ENCODE measurements at regions not wholly inside any gene's neighbourhood (a gene's known extent, or its start where the extent isn't known, plus 50 kb on each side); places are given as distances from the start of the nearest gene placed in this dataset.

- FAIRE-seq: no peak
Observed at GRCh38 chr14:101002738-101003137, 99.2 kb upstream of the RTL1 start.

GRCh38 chr14:101004176-101004575 lies 100.7 kb upstream of the RTL1 start:
- no peak for DNase-seq (ENCODE audit: low spot score)
- FAIRE-seq: no peak

More at GRCh38 chr14:101002738-101003137, 99.2 kb upstream of the RTL1 start:
- DNase-seq (ENCODE audit: low spot score): no peak

DNA sequence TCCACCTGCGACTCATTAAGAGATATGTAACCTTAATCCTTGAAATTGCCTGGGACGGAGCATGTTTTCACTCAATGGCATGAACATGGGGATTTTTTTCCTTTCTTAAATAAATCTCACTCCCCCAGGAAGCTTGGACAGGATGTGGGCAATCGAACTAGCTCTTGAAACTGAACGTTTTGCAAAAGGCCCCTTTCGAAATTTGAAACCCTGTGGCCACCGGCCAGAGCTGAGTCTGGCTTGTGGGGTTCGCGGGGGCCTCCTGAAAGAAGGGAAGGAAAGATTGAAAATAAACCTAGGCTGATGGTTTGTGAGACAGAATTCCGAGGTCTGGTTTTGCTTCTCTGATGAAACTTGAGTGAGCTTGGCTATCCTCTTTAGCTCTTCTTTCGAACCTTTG lies 101.4 kb upstream of the RTL1 start:
- DNase-seq (ENCODE audit: low spot score) (no peak), FAIRE-seq (no peak)

GRCh38 chr14:101005447-101005846 lies 101.9 kb upstream of the RTL1 start:
- DNase-seq (ENCODE audit: low spot score): no peak
- FAIRE-seq: no peak

- FAIRE-seq (no peak), DNase-seq (ENCODE audit: low spot score) (no peak)
Observed at GRCh38 chr14:101006008-101006407, 102.5 kb upstream of the RTL1 start.

DNA sequence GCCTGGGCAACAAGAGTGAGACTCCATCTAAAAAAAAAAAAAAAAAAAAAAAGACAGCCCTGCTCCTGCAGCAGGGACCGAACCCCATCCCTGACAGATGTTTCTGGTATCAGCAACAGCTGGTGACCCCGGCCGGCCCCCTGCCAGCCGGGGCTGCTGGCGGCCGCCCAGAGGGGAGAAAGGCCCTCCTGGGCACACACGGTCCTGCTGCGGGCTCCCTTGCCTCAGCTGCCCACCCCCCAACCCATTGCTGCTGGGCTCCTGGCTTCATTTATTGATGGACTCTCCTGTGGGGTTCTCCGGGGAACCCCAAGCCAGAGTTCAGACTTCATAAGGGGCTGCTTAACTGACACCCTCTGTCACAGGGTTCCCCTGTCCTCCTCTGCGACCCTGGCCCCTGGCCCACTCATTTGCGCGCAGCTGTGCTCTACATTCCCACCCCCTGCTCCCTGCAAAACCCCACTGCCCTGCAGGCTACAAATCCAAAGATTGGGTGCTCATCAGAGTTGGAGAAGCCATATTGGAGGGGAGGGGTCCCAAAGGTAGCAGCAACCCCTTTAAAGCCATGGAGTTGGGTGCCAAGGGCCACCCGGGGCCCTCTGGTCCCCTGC lies 103.6 kb upstream of the RTL1 start:
- FAIRE-seq (no peak), DNase-seq (ENCODE audit: low spot score) (no peak)

DNA sequence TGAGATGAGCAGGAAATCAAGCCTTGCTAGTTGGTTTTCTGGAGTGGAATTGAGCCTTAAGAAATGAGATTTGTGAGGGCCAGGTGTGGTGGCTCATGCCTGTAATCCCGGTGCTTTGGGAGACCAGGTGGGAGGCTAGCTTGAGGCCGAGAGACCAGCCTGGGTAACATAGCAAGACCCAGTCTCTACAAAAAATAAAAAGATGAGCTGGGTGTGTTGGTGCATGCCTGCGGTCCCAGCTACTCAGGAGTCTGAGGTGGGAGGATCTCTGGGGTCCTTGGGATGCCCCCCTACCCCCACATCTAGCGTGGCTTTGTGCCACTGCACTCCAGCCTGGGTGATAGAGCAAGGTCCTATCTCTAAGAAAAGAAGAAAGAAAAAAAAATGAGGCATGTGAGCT lies 104.2 kb upstream of the RTL1 start:
- DNase-seq (ENCODE audit: low spot score) (no peak), FAIRE-seq (no peak)

- DNase-seq (ENCODE audit: low spot score): no peak
- no peak for FAIRE-seq
Observed at GRCh38 chr14:101008196-101008595, 104.7 kb upstream of the RTL1 start.

GRCh38 chr14:101008631-101009336 lies 105.3 kb upstream of the RTL1 start:
- no peak for DNase-seq (ENCODE audit: low spot score)
- FAIRE-seq: no peak

DNA sequence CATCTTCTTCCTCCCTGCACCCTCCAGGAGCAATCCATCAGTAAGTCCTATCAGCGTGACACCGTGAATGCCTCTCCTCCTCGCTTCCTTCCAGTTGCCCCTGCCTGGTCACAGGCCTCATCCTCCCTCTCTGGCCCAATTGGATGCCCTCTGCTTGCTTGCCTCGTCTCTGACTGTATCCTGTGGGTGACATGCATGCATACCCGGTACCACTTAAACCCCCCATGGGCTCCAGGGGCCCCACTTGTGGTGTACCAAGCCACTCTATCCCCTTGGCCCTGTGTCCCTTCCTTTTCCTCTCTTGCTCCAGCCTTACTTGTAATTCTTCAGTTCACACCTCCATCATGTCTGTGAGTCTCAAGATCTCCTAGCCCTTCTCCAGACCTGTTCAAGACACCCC lies 106.0 kb upstream of the RTL1 start:
- FAIRE-seq: no peak
- DNase-seq (ENCODE audit: low spot score): no peak

GRCh38 chr14:101010293-101010692 lies 106.8 kb upstream of the RTL1 start:
- no peak for DNase-seq (ENCODE audit: low spot score)
- no peak for FAIRE-seq

GRCh38 chr14:101010835-101011234 lies 107.3 kb upstream of the RTL1 start:
- DNase-seq (ENCODE audit: low spot score) (no peak), FAIRE-seq (no peak)

GRCh38 chr14:101017209-101017608 lies 113.7 kb upstream of the RTL1 start:
- DNase-seq (ENCODE audit: low spot score) (no peak), FAIRE-seq (no peak)

DNA sequence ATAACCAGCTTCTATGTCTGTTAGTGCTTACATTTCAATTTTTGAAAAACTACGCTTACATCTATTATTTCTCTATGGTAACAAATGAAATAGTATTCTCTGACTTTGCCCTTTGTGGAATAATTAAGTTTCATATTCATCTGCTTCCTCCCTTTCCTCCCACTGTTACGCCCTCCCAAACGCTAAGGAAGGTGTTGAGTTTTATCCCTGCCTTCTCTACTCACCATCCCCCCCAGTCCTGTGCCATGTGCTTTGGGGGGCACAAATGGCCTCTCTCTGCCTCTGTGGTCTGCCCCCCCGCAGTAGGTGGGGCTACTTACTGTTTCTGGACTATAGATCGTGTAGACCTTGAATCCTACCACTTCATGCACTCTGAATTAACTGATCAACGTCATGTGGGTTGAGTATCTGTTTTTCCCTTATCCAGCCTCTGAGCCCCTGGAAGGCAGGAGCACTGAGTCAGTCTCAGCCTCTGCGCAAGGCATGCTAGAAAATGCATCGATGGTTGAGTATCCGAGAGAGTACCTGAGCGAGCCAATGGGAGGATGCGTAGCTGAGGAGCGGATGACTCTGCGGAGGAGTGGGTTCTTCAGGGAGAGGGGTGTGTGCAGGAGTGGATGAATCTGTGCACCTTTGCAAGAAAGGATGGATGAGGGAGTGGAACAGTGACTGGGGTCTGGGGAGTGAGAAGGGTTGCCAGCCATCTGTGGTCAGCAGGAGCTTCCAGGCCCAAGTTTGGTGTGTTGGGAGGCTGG lies 114.5 kb upstream of the RTL1 start:
- no peak for FAIRE-seq
- no peak for DNase-seq (ENCODE audit: low spot score)

DNA sequence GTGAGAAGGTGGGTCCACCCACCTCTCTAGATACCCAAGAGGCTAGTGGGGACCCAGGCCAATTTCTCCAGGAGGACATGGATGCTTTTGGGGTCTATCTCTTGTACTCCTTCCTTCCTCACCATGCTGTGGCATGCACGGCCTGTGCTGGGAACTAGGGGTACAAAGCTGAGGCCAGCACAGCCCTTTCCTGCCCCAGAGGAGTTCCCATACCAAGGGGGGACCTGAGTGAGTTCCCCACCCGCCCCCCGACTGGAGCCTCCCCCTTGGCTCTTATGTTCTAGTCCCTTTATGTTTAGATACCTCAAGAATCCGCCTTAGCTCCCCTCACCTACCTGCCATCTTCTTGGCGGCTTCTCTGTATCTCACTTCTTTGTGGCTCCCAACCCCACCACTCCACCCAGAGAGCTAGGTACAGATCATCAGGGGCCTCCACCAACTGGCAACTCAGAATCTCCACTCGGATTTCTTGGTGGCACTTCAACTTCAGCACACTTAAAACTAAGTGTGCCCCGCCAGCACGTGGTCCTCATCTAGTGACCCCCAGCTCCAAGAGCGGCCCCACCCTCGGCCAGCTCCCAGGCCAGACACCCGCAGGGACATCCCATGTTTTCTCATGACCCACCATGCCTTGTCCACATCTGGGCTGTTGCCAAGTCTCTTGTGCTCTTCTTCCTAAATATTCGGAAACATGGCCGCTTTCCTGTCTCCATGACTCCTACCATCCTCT lies 115.2 kb upstream of the RTL1 start:
- DNase-seq (ENCODE audit: low spot score) (no peak), FAIRE-seq (no peak)

DNA sequence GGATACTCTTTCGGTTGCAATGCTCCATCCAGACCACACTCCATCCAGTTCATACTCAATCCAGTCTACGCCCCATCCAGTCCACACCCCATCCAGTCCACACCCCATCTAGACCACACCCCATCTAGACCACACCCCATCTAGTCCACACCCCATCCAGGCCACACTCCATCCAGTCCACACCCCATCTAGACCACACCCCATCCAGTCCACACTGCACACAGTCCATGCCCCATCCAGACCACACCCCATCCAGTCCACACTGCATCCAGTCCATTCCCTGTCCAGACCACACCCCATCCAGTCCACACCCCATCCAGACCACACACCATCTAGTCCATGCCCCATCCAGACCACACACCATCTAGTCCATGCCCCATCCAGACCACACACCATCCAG lies 116.0 kb upstream of the RTL1 start:
- peak; percentile 65 for FAIRE-seq

GRCh38 chr14:101019990-101020710 lies 116.6 kb upstream of the RTL1 start:
- FAIRE-seq (peak; percentile 71), DNase-seq (ENCODE audit: low spot score) (no peak)

More for the DNA sequence above, 116.0 kb upstream of the RTL1 start:
- DNase-seq (ENCODE audit: low spot score): no peak

DNA sequence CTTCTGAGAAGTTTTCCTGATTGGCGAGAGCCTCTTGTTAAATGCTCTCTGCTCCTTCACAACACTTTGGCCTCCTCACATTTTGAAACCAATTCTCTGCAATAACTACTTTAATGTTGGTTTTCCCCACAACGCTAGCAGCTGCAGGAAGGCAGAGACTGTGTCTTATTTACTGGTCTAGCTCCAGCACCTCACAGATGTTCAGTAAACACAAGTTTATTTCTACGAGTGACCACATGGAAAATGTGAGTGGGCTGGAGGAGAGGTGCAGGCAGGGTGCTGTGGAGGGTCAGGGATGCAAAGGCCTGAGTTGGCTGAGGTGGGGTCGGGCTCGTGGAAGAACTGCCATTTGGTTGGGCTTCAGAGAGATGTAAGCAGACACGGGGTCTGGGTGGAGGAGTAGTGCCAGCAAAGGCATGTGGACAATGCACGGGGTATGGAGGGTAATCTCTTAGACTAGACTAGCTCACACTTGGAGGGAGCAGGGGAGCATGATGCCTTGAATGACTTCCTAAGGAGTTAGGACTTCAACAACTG lies 117.4 kb upstream of the RTL1 start:
- DNase-seq (ENCODE audit: low spot score) (no peak), FAIRE-seq (no peak)

DNA sequence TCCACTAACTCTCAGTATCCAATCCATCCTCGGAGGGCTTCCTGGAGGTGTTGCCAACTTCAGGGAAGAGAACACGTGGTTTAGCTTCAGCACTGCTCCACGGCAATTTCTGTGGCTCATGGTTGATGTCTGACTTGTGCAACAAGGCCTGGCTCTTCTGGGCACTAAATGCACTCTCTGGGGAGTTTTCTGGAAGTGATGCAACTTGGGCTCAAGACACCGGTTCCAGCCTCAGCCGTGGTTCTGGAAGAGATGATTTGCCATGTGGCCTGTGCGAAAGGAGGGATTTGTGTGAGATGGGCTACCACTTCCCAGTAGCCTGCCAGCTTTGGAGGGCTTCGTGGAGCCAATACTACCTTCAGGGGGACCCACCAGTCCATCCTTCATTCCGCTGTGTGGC lies 118.6 kb upstream of the RTL1 start:
- FAIRE-seq (no peak), DNase-seq (ENCODE audit: low spot score) (no peak)

- no peak for FAIRE-seq
Observed at GRCh38 chr14:101022916-101023435, 119.5 kb upstream of the RTL1 start.

DNA sequence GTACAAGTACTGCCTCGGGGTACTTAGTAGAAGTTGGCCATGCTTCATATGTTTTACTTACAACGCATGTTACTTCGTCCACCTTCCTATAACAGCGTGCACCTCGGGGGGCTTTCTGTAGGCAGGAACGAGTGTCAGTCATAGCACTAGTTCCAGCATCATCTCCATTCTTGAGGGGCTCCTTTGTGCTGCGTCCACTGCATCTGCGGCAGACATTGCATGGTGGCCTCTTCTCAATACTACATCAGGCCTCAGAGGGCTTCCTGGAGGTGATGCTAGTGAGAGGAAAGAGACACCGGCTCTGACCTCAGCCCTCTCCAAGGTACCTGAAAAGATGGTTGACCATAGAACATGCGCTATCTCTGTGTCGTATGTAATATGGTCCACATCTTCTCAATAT lies 121.2 kb upstream of the RTL1 start:
- FAIRE-seq: no peak

More at GRCh38 chr14:101022916-101023435, 119.5 kb upstream of the RTL1 start:
- no peak for DNase-seq (ENCODE audit: low spot score)

More for the DNA sequence above, 121.2 kb upstream of the RTL1 start:
- no peak for DNase-seq (ENCODE audit: low spot score)
